ENCODE measurements at regions not wholly inside any gene's neighbourhood (a gene's known extent, or its start where the extent isn't known, plus 50 kb on each side); places are given as distances from the start of the nearest gene placed in this dataset.

DNA sequence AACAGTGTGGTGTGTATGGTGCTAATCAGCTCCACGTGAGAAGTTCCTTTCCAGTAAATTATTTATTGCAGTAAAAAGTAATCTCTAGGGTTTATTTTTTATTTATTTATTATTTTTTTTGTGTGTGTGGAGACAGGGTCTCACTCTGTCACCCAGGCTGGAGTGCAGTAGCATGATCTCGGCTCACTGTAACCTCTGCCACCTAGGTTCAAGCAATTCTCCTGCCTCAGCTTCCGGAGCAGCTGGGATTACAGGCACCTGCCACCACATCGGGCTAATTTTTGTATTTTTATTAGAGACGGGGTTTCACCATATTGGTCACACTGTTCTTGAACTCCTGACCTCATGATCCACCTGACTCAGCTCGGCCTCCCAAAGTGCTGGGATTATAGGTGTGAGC, 606.9 kb downstream of the PCDH7 start:
- Histone ChIP-seq H3K23ac (ENCODE audit: insufficient read length) (no peak overlapping the region), H2BK15ac (ENCODE audit: low read length) (no peak overlapping the region), H3K23me2 (ENCODE audit: low read depth, low read length) (no peaks in the 10 kb centered on the region), H3K4me3 (ENCODE audit: extremely low read depth in 1 of 4, insufficient read depth in 2 of 4, low read depth in 3 of 4, low read length in 4 of 4) (no peak overlapping the region), H2BK20ac (ENCODE audit: low read length) (no peak overlapping the region), H2BK5ac (ENCODE audit: low read depth, low read length) (no peak overlapping the region), H3K4me1 (replicated peaks in 1 of 4; ENCODE audit: control insufficient read depth in 3 of 4, insufficient read depth in 4 of 4, low read length in 3 of 4) (no peaks in the 10 kb centered on the region), H3K27me3 (replicated peaks in 1 of 4; ENCODE audit: control insufficient read depth in 3 of 4, extremely low read depth in 1 of 4, insufficient read depth in 3 of 4, low read length in 3 of 4) (peaks cover 0 to 1% (median 0%) of the 10 kb centered on the region in 4 experiments; a peak in 1 of 7 replicates), H3K9ac (replicated peaks in 1 of 4; ENCODE audit: extremely low read depth in 1 of 4, low read depth in 3 of 4, low read length in 3 of 4) (no peak overlapping the region), H3K56ac (replicated peaks; ENCODE audit: insufficient read length, low read depth, low read length) (no peak overlapping the region), H3K79me2 (ENCODE audit: control insufficient read depth in 1 of 2, insufficient read depth in 2 of 2, low read length in 2 of 2) (no peaks in the 10 kb centered on the region), H3K9me3 (ENCODE audit: insufficient read depth in 2 of 2, low read depth in 1 of 2, low read length in 1 of 2) (no peaks in the 10 kb centered on the region), H4K91ac (replicated peaks; ENCODE audit: insufficient read length, low read length) (no peak overlapping the region), H2BK120ac (replicated peaks; ENCODE audit: low read depth, low read length) (no peak overlapping the region), H4K8ac (ENCODE audit: extremely low read depth, insufficient read depth, low read length) (no peak overlapping the region), H2AFZ (ENCODE audit: low read length) (no peak overlapping the region), H3K36me3 (ENCODE audit: control insufficient read depth in 2 of 4, insufficient read depth in 4 of 4, low read length in 3 of 4) (no peaks in the 10 kb centered on the region), H3K4me2 (ENCODE audit: insufficient read depth in 1 of 2, low read depth in 2 of 2, low read length in 2 of 2) (no peak overlapping the region), H2AK5ac (ENCODE audit: low read depth, low read length) (no peak overlapping the region), H3K79me1 (ENCODE audit: low read depth, low read length) (no peaks in the 10 kb centered on the region), H3K27ac (ENCODE audit: low read depth, low read length) (no peak overlapping the region), H3K4ac (replicated peaks; ENCODE audit: insufficient read length, low read depth, low read length) (no peak overlapping the region), H3K14ac (ENCODE audit: insufficient read length) (no peak overlapping the region), H4K5ac (ENCODE audit: insufficient read length, low read depth, low read length) (no peak overlapping the region), H2BK12ac (ENCODE audit: low read depth, low read length) (no peak overlapping the region), H4K20me1 (replicated peaks in 1 of 2; ENCODE audit: control insufficient read depth in 1 of 2, insufficient read depth in 2 of 2, low read length in 2 of 2) (no peaks in the 10 kb centered on the region), H3K18ac (ENCODE audit: extremely low read depth, low read length) (no peak overlapping the region)
- 91% methylated on average over 6 of the region's 6 CpGs; no CpG with 5 or more reads in 1 of the 2 experiments for WGBS, 2 experiments (ENCODE audit: extremely low coverage in 1 of 2, insufficient coverage in 1 of 2, insufficient read length in 1 of 2, insufficient replicate concordance in 2 of 2, low coverage in 1 of 2, low lambda C conversion rate in 2 of 2, missing lambda C conversion rate in 1 of 2)
- FAIRE-seq: no peak
- TF ChIP-seq BRCA1 (IDR thresholded peaks at IDR 0.05; ENCODE audit: low read depth, low read length) (no peak), MAFK (IDR thresholded peaks at IDR 0.05; ENCODE audit: low read depth, low read length) (no peak), YY1 (IDR thresholded peaks at IDR 0.05; ENCODE audit: low read depth, low read length) (no peak), RBBP5 (IDR thresholded peaks at IDR 0.05; ENCODE audit: borderline replicate concordance, low read depth, low read length) (no peak), CBX5 (IDR thresholded peaks at IDR 0.05; ENCODE audit: low read depth, low read length) (no peak), TAF7 (optimal IDR thresholded peaks at IDR 0.05; ENCODE audit: borderline replicate concordance, low read depth, low read length) (no peak), HDAC2 (IDR thresholded peaks at IDR 0.05; ENCODE audit: borderline replicate concordance in 1 of 2, low read depth in 2 of 2, low read length in 2 of 2) (no peak), EZH2 (IDR thresholded peaks at IDR 0.05; ENCODE audit: low read depth, low read length, severe bottlenecking) (no peak), KDM4A (IDR thresholded peaks at IDR 0.05; ENCODE audit: low read depth, low read length, severe bottlenecking) (no peak), POLR2A (IDR thresholded peaks at IDR 0.05; ENCODE audit: control extremely low read depth in 1 of 2, low read depth in 2 of 2, low read length in 2 of 2) (no peak), JUN (IDR thresholded peaks at IDR 0.05; ENCODE audit: low read depth, low read length) (no peak)
- TF ChIP-seq, protein P1, sequence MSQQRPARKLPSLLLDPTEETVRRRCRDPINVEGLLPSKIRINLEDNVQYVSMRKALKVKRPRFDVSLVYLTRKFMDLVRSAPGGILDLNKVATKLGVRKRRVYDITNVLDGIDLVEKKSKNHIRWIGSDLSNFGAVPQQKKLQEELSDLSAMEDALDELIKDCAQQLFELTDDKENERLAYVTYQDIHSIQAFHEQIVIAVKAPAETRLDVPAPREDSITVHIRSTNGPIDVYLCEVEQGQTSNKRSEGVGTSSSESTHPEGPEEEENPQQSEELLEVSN (IDR thresholded peaks at IDR 0.05): no peak
- TF ChIP-seq, protein P2, sequence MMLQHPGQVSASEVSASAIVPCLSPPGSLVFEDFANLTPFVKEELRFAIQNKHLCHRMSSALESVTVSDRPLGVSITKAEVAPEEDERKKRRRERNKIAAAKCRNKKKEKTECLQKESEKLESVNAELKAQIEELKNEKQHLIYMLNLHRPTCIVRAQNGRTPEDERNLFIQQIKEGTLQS (IDR thresholded peaks at IDR 0.05; ENCODE audit: insufficient read depth, low read depth, low read length): no peak
- POLR2A ChIA-PET (ENCODE audit: partially characterized antibody): no interaction called here
- CTCF ChIA-PET (ENCODE audit: partially characterized antibody): interaction anchor here (0.8 to 1.0 kb wide), 3 partner anchors 12 to 269 kb away, joined by 3 to 5 read pairs (median 4); no protein-coding TSS in a partner anchor
- no peak for DNase-seq (ENCODE audit: low read depth in 1 of 2, low spot score in 2 of 2)
